ENCODE measurements at regions not wholly inside any gene's neighbourhood (a gene's known extent, or its start where the extent isn't known, plus 50 kb on each side); places are given as distances from the start of the nearest gene placed in this dataset.

GRCh38 chr21:18677632-18678031 lies 274.0 kb upstream of the TMPRSS15 start:
- H3K4me1 ChIP-seq (ENCODE audit: control insufficient read depth in 1 of 2, insufficient read depth in 2 of 2, low read length in 2 of 2), result no peaks in the 10 kb centered on the region
- H2AFZ ChIP-seq (ENCODE audit: low read depth, low read length, poor library complexity, severe bottlenecking), result no peak overlapping the region
- no peak for TF ChIP-seq ZFX (IDR thresholded peaks at IDR 0.05)
- no peak for TF ChIP-seq TCF7L2 (IDR thresholded peaks at IDR 0.05; ENCODE audit: borderline replicate concordance, extremely low read depth, insufficient read depth, insufficient read length)
- no peak for TF ChIP-seq ELF1 (IDR thresholded peaks at IDR 0.05; ENCODE audit: borderline replicate concordance, low read depth)
- no peak for TF ChIP-seq SRF (IDR thresholded peaks at IDR 0.05; ENCODE audit: low read depth)
- TF ChIP-seq REST (IDR thresholded peaks at IDR 0.05; ENCODE audit: low read depth), result no peak
- TF ChIP-seq ATF3 (IDR thresholded peaks at IDR 0.05), result no peak
- TF ChIP-seq SIN3A (IDR thresholded peaks at IDR 0.05; ENCODE audit: low read depth), result no peak
- no peak for TF ChIP-seq FOSL1 (IDR thresholded peaks at IDR 0.05; ENCODE audit: low read depth)
- H3K9ac ChIP-seq (ENCODE audit: low read length), result no peak overlapping the region
- H3K4me2 ChIP-seq (ENCODE audit: low read length), result no peak overlapping the region
- H3K36me3 ChIP-seq (ENCODE audit: control insufficient read depth in 1 of 2, insufficient read depth in 2 of 2, low read length in 2 of 2), result no peaks in the 10 kb centered on the region
- intact Hi-C loops (cut with micrococcal nuclease), result no loop called here
- ChIA-PET CTCF (no interaction called here), RAD21 (ENCODE audit: low non-redundant PET in 1 of 2, low total read pairs in 2 of 2, uncharacterized antibody in 2 of 2, unreplicated experiment in 2 of 2) (no interaction called here), POLR2A (no interaction called here)
- ATAC-seq, result no peak
- no peaks in the 10 kb centered on the region for H4K20me1 ChIP-seq (ENCODE audit: insufficient read depth)
- H3K4me3 ChIP-seq (replicated peaks in 1 of 2; ENCODE audit: low read depth in 1 of 2, low read length in 2 of 2), result no peak overlapping the region
- DNase-seq (ENCODE audit: low read depth, low spot score), result no peak
- no peaks in the 10 kb centered on the region for H3K9me2 ChIP-seq (ENCODE audit: insufficient read depth)
- H3K27ac ChIP-seq (ENCODE audit: low read depth, low read length), result no peak overlapping the region
- no TSS peak for BruUV-seq (replicated peaks)
- H3K27me3 ChIP-seq (ENCODE audit: insufficient read depth, low read length), result no peaks in the 10 kb centered on the region
- H3K9me3 ChIP-seq (ENCODE audit: control insufficient read depth in 1 of 2, insufficient read depth in 1 of 2, low read depth in 1 of 2, low read length in 2 of 2), result peaks cover 3 to 15% of the 10 kb centered on the region in 2 experiments; a peak in 2 of 4 replicates
- H3K79me2 ChIP-seq (ENCODE audit: insufficient read depth, low read length), result no peaks in the 10 kb centered on the region

Data from HCT116 (cell line).